Tibial nerve (tissue), 4 donors: ENCODE measurements at regions not wholly inside any gene's neighbourhood (a gene's known extent, or its start where the extent isn't known, plus 50 kb on each side); places are given as distances from the start of the nearest gene placed in this dataset.

Source experiments
- EP300 ChIP-seq, 2 donors: sonication (generic); formaldehyde crosslinking; IDR thresholded peaks; one replicate each; pipeline ENCODE4 v1.6.1; 2017; ENCODE audit warnings: antibody characterized with exemption in 2 of 2, mild to moderate bottlenecking in 1 of 2
- POLR2A ChIP-seq, 2 donors: fragments of 450-650 bp; IDR thresholded peaks; one replicate each; pipeline ENCODE4 v1.6.1; 2017; ENCODE audit warnings: antibody characterized with exemption in 2 of 2, mild to moderate bottlenecking in 2 of 2, moderate library complexity in 2 of 2
- TF ChIP-seq, protein P1 (sequence below), 5 experiments: fragments of 200-600 bp in 3 of 5; fragments of 450-650 bp in 2 of 5; sonication (generic) in 3 of 5; IDR thresholded peaks; one replicate each; pipeline ENCODE4 v1.5.1; 2016 to 2019; ENCODE audit warnings: antibody characterized with exemption in 5 of 5, mild to moderate bottlenecking in 3 of 5, moderate library complexity in 2 of 5

DNA sequence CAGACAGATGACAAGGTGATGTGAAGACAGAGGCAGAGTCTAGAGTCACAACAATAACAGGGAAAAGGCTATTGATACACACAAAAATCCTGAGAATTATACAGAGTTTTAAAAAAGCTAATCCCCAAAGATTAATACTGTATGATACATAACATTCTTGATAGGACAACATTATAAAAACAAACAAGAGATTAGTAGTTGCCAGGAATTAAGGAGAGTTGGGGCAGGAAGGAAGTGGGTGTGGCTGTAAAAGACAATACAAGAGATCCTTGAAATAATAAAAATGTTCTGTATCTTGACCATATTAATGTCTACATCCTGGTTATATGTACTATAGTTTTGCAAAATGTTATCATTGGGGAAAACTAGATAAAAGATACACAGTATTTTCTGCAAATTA is 309.5 kb upstream of the PMFBP1 start:
- TF ChIP-seq, protein P1, sequence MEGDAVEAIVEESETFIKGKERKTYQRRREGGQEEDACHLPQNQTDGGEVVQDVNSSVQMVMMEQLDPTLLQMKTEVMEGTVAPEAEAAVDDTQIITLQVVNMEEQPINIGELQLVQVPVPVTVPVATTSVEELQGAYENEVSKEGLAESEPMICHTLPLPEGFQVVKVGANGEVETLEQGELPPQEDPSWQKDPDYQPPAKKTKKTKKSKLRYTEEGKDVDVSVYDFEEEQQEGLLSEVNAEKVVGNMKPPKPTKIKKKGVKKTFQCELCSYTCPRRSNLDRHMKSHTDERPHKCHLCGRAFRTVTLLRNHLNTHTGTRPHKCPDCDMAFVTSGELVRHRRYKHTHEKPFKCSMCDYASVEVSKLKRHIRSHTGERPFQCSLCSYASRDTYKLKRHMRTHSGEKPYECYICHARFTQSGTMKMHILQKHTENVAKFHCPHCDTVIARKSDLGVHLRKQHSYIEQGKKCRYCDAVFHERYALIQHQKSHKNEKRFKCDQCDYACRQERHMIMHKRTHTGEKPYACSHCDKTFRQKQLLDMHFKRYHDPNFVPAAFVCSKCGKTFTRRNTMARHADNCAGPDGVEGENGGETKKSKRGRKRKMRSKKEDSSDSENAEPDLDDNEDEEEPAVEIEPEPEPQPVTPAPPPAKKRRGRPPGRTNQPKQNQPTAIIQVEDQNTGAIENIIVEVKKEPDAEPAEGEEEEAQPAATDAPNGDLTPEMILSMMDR (IDR thresholded peaks at IDR 0.05): no peak
- TF ChIP-seq EP300 (IDR thresholded peaks at IDR 0.05) (no peak), POLR2A (IDR thresholded peaks at IDR 0.05) (no peak)
